ENCODE measurements at regions not wholly inside any gene's neighbourhood (a gene's known extent, or its start where the extent isn't known, plus 50 kb on each side); places are given as distances from the start of the nearest gene placed in this dataset.

DNA sequence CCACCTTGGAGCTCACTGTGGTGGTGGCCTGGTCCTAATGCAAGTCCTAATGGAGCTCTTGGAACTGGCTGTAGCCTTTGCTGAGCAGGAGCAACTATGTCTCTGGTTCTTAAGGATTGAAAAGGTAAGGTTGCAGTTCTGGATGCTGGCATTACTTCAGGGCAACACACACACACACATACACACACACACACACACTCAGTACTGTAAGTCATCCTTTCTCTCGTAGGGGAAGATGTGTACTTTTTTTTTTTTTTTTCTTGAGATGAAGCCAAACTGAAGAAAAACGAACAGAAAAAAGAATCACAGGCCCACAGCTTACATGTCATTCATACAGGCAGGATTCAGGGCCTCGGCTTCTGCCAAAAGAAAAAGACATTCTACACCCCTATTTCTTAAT, 81.1 kb upstream of the RPS23 start:
- H3K4me1 ChIP-seq = no peaks in the 10 kb centered on the region
- H3K27me3 ChIP-seq = 0 out of 2 replicates have a peak, but pooled peaks cover 4% of the 10 kb centered on the region
- H3K4me3 ChIP-seq = no peak overlapping the region
- H3K27ac ChIP-seq = no peak overlapping the region
- no peaks in the 10 kb centered on the region for H3K9me3 ChIP-seq (replicated peaks)
- H3K36me3 ChIP-seq = no peaks in the 10 kb centered on the region
- DNase-seq = no peak

DNA sequence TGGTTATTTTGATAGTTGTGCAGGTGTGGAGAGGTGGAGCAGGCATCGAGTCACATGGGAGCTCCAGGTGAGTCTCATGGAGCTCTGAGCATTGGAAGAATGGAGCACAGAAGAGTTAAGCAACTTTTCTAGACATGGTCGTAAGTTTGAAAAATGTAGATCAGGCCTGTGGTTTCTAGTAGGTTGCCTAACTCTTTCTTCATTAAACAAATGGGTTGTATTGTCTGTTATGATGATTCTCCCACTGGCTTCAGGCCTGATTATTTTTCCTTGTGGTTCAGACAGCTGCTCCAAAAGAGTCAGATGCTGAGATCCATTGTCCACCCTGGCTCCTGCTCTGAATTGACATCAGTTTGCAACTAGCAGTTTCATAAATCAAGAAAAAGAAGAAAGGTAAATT, 80.3 kb upstream of the RPS23 start:
- peak in 1 of 2 experiments; percentile 24 for DNase-seq
- Histone ChIP-seq H3K27me3 (0 out of 2 replicates have a peak, but pooled peaks cover 4% of the 10 kb centered on the region), H3K9me3 (replicated peaks) (no peaks in the 10 kb centered on the region), H3K36me3 (no peaks in the 10 kb centered on the region), H3K4me1 (no peaks in the 10 kb centered on the region), H3K27ac (no peak overlapping the region), H3K4me3 (no peak overlapping the region)

DNA sequence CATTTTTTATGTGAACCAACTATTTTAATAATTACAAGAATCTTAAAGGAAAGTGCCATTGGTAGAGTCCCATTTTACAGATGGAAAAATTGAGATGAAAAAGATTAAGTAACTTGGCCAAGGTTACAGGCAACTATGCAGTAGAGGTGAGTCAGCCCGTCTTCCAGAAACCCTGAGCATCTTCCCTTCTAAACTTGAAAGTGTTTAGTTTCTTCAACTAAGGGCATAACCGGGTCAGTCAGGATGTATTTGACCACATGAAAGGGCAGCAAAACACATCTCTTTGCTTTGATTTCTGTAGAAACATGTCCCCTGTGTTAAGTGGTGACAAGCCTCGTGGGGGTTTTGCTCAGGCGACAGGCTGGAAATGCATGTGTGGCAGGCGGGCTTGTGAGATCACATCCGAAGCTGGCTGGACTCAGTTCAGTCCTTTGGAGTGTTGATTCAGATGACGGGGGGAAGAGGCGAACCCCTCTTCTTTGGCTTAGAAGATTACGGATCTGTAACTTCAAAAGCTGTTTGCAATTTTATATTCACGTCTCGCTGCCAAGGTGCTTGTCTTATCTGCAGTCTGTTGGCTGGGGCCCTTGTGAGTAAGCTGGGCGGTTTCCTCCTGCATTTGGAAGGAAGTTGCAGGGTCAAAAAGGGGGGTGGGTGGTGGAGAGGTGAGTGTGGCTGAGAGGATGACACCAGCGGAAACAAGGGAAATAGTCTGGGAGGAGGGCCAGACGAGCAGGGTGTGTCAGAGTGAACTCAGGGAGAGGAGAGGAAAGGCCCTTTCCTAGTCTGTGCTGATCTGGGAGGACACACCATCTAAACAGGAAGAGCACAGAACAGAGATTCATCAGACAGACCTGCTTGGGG, 78.9 kb upstream of the RPS23 start:
- H3K27ac ChIP-seq = no peak overlapping the region
- no peak for DNase-seq
- no peaks in the 10 kb centered on the region for H3K9me3 ChIP-seq (replicated peaks)

DNA sequence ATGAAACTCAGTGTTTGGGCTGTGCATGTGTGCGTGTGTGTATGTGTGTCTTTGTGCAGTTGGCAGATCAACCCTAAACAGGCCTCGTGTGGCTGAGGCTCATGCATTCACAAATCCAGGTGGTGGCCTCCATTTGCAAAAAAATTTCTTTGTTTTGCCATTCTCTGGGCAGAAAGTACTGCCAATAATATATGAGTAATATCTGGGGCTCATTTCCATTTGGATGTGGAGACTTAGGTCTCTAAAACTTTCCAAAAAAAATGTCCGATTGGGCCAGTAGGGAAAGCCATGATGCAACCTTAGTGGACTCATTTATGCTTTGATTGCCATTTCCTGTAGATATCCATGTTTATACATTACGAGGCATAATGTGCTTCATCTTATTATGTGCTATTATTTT, 77.9 kb upstream of the RPS23 start:
- Histone ChIP-seq H3K9me3 (replicated peaks) (no peaks in the 10 kb centered on the region), H3K4me1 (no peaks in the 10 kb centered on the region), H3K27ac (no peak overlapping the region), H3K27me3 (0 out of 2 replicates have a peak, but pooled peaks cover 4% of the 10 kb centered on the region), H3K4me3 (no peak overlapping the region), H3K36me3 (no peaks in the 10 kb centered on the region)
- no peak for DNase-seq

More for the DNA sequence above, 78.9 kb upstream of the RPS23 start:
- H3K36me3 ChIP-seq = no peaks in the 10 kb centered on the region
- H3K27me3 ChIP-seq = 0 out of 2 replicates have a peak, but pooled peaks cover 4% of the 10 kb centered on the region
- H3K4me1 ChIP-seq = no peaks in the 10 kb centered on the region
- no peak overlapping the region for H3K4me3 ChIP-seq

DNA sequence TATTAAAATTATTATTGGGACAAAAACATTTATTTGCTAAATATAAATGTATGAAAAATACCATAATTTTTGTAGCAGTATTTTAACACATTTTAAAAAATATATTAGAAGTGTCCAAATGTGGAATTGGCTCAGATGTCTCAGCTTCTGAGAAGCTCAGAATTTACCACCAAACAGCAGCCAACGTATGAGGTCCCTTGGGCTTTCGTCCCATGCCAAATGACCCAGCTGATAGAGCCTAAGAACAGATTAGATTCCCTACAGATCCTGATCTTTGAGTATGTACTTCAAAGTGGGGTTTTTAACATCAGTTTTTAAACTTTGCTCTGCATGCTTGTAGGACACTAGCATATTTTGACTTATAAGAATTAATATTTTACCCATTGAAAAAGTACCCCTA, 77.3 kb upstream of the RPS23 start:
- Histone ChIP-seq H3K27ac (no peak overlapping the region), H3K4me3 (no peak overlapping the region), H3K9me3 (replicated peaks) (no peaks in the 10 kb centered on the region), H3K4me1 (no peaks in the 10 kb centered on the region), H3K27me3 (0 out of 2 replicates have a peak, but pooled peaks cover 4% of the 10 kb centered on the region), H3K36me3 (no peaks in the 10 kb centered on the region)
- DNase-seq = no peak

DNA sequence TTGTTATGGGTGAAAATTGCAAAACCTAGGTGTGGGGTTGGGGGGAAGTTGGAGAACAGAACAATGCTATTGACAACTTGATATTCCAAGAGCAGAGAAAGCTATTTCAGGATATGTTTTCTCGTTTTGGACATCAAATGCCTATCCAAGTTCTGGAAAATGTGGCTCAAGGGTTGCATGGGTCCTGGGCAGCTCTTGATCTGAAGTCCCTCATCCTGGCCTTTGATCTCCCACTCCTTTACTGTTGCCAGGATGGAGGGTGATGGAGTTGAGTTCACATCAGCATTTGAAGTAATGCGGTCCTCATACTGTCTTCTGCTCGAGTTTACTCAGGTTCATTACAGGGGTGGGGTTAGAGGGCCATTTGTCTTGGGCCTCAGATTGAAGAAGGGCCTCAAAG, 76.9 kb upstream of the RPS23 start:
- no peaks in the 10 kb centered on the region for H3K9me3 ChIP-seq (replicated peaks)
- H3K4me1 ChIP-seq = no peaks in the 10 kb centered on the region
- DNase-seq = no peak
- 0 out of 2 replicates have a peak, but pooled peaks cover 4% of the 10 kb centered on the region for H3K27me3 ChIP-seq
- H3K27ac ChIP-seq = no peak overlapping the region
- no peak overlapping the region for H3K4me3 ChIP-seq
- no peaks in the 10 kb centered on the region for H3K36me3 ChIP-seq

DNA sequence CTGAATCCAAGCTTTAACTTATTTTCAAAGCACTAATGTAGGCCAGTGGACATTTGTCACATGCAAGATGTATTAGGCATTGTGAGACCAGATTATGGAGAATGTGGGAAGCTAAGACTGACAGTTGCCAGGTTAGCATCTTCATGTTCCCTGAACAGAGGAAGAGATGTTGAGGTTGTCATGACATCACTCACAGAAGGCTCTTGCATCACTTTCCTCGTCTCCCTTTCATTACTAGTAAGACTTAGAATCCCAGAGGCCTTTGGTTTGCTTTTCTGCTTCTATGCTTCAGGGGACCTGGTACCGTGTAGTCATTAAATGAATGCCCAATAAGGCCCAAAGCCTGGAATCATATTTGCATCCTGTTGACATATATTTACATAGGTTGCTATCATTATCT, 76.4 kb upstream of the RPS23 start:
- Histone ChIP-seq H3K36me3 (no peaks in the 10 kb centered on the region), H3K27ac (no peak overlapping the region), H3K4me1 (no peaks in the 10 kb centered on the region), H3K9me3 (replicated peaks) (no peaks in the 10 kb centered on the region), H3K27me3 (0 out of 2 replicates have a peak, but pooled peaks cover 4% of the 10 kb centered on the region), H3K4me3 (no peak overlapping the region)
- no peak for DNase-seq

DNA sequence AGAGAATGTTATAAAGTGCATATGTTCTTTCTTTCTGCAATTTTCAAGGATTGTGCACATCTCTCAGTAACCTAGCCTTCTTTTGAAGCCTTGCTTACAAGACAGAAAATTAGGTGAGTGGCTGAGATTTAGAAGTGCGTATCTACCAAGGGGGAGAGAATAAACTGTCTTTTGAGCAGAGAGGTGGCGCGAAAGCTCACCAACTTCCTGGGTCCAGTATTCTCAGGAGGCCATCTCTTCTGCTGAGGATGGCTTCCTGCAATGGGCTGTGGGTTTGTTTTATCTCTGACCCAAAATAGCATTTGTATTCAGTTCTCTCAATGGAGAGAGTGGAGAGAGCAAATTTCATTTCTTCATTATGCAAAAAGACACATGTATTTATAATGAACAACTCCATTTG, 75.4 kb upstream of the RPS23 start:
- DNase-seq = no peak
- no peak overlapping the region for H3K27ac ChIP-seq
- no peak overlapping the region for H3K4me3 ChIP-seq
- 0 out of 2 replicates have a peak, but pooled peaks cover 4% of the 10 kb centered on the region for H3K27me3 ChIP-seq
- H3K4me1 ChIP-seq = peaks cover 7% of the 10 kb centered on the region
- no peaks in the 10 kb centered on the region for H3K36me3 ChIP-seq
- H3K9me3 ChIP-seq (replicated peaks) = no peaks in the 10 kb centered on the region

DNA sequence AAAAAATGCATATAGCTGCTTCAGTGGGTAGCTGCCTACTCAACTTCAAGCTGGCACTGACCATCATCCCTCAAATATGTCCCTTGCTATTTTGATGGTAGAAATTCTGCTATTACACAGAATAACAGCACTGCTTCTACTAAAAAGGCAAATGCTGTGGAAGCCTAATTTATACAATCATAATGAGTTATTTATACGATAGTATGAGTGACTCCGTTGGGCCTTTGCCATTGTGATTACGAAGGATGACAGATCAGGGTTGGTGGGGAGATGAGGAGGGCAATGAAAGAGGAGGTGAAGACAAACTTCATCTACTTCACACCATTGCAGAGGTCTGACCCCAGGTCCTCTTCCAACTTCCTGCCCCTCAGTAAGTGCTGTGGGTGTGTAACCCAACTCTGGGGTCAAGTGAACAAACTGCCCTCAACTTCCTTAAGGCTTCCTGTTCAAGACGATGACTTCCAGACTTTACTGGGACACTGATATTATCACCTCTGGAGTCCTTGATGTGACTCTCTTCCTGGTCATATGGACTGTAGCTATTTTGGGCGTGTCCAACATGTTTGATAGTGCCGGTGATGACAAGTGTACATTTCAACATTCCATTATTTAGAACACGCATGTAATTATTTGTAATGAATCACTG, 74.1 kb upstream of the RPS23 start:
- H3K27me3 ChIP-seq = 0 out of 2 replicates have a peak, but pooled peaks cover 4% of the 10 kb centered on the region
- H3K4me3 ChIP-seq = no peak overlapping the region
- no peaks in the 10 kb centered on the region for H3K9me3 ChIP-seq (replicated peaks)
- DNase-seq = no peak
- H3K36me3 ChIP-seq = no peaks in the 10 kb centered on the region
- peaks cover 16% of the 10 kb centered on the region for H3K4me1 ChIP-seq
- H3K27ac ChIP-seq = no peak overlapping the region

DNA sequence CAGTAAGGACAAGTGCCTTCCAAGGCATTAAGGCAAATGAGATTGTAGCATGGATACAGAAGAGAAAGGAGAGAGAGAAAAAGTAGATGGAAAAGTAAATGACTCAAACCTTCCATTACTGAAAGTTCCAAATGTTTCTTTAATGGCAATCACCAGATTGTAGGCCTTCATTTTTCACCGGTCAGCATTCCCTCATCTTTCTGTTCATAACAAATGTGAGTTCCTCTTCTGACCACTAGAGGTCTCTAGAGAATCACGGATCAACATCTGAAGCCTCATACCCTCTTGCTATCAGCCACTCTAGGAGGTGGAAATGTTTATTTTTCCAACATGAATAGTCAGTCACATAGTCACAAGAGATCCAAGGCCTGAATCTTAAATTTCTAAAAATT, 73.6 kb upstream of the RPS23 start:
- Histone ChIP-seq H3K4me3 (no peak overlapping the region), H3K27ac (no peak overlapping the region)
- DNase-seq = peak in 1 of 2 experiments; percentile 84

DNA sequence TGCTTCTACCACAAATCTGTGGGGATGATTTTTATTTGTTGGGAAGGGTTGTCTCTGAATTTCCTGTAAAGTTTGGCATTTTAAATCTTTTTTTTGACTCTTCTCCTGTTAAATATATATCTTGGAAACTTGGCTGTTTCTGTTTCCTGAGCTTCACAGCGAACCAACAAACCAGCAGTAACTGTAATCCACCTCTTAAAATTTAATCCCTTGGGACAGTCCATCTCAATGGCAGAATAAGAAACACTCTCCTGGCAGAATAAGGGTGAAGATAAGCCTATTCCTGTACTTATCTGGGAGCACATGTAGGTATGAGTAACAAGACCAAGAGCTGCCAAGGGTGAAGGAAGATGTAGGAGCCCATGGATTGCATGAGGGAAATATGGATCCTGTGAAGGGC, 73.1 kb upstream of the RPS23 start:
- Histone ChIP-seq H3K4me1 (peaks cover 22% of the 10 kb centered on the region), H3K27ac (no peak overlapping the region), H3K9me3 (replicated peaks) (no peaks in the 10 kb centered on the region), H3K36me3 (no peaks in the 10 kb centered on the region), H3K4me3 (no peak overlapping the region), H3K27me3 (0 out of 2 replicates have a peak, but pooled peaks cover 3% of the 10 kb centered on the region)
- DNase-seq = no peak

More for the DNA sequence above, 73.6 kb upstream of the RPS23 start:
- Histone ChIP-seq H3K9me3 (replicated peaks) (no peaks in the 10 kb centered on the region), H3K36me3 (no peaks in the 10 kb centered on the region), H3K4me1 (peaks cover 20% of the 10 kb centered on the region), H3K27me3 (0 out of 2 replicates have a peak, but pooled peaks cover 4% of the 10 kb centered on the region)

DNA sequence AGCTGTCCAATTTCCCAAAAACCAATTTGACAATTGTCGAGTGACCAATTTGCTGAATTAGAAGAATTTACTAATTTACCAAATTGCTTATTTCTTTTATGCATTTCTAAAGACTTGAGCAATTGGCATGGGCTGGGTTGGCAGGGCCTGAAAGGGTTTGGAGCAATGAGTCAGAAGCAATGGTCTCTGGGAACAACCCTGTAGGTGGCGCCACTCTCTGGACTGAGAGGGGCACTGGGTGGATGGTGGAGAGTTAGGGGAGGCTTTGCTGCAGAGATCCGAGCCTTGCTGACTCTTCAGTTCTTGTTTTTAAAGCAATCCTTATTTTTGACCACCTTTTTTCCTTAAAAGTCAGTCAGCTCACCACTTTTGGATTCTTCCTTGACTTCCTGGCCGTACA, 71.5 kb upstream of the RPS23 start:
- Histone ChIP-seq H3K4me1 (peaks cover 24% of the 10 kb centered on the region), H3K4me3 (no peak overlapping the region), H3K9me3 (replicated peaks) (no peaks in the 10 kb centered on the region), H3K27me3 (no peaks in the 10 kb centered on the region), H3K36me3 (no peaks in the 10 kb centered on the region), H3K27ac (no peak overlapping the region)
- peak; percentile 52 to 70 for DNase-seq

DNA sequence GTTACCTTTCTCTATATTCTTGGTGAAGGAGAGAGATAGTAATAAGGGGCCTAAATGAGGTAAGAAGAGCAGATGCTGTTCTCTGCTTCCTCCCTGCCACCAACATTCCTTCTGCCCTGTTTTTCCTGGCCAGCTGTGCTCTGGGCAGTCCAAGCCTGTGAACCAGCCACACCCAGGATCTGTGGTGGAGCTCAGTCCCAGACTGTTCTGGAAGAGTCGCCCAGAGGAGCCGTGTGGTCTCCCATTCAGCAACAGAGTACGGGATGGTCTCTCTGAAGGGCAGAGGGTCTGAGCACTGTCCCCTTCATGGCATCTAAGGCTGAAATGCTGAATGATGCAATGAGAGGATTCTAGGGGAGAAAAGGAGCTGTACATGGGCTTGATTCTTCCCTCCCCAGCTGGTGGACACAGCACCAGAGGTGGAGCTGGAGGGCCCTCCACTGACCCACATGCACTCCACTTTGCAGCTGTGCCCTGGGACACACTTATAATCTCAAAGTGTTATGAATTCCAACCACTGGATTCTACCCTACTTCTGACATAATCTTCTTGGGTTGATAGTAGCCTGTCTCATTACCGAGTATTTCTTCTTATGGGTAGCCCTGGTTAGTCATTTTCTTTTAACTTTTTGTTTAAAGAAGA, 70.8 kb upstream of the RPS23 start:
- no peaks in the 10 kb centered on the region for H3K9me3 ChIP-seq (replicated peaks)
- 0 out of 2 replicates have a peak overlapping the region, but pooled peaks have one; percentile 6 for H3K27ac ChIP-seq
- peak; percentile 40 to 46 for DNase-seq
- H3K4me1 ChIP-seq = peaks cover 24% of the 10 kb centered on the region
- no peaks in the 10 kb centered on the region for H3K36me3 ChIP-seq
- no peaks in the 10 kb centered on the region for H3K27me3 ChIP-seq
- H3K4me3 ChIP-seq = no peak overlapping the region

DNA sequence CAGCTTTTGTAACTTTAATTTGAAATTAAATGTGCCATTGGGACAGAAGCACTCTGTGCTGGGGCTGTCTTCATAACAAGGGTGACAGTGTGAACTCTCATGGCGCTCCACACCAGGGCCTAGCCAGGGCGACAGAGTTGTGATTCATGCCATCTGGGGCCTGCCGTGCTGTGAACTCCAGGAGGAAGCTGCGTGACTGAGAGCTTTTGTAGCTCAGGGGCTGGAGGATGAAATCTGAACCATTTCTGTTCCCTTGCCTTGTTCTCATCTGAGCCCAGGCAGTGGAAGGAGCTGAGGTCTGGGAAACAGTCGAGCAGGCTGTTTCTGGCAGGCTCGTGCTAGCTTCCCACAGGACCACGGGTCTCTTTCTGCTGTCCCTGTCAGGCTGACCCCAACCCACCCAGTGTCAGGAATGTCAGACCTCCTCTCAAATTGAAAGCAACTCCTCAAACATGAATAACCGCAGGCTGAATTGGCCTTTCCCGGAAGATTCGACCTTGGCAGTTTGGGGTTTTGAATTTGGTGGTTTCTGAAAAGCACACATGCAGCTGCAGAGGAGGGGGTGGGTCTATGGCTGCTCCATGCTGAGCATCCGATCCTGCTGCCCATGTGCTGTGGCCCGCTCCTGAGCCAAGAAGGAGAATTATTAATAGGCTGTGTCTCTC, 69.2 kb upstream of the RPS23 start:
- Histone ChIP-seq H3K27ac (peak overlapping the region; percentile 57), H3K9me3 (replicated peaks) (no peaks in the 10 kb centered on the region), H3K27me3 (no peaks in the 10 kb centered on the region), H3K36me3 (no peaks in the 10 kb centered on the region), H3K4me3 (peak overlapping the region; percentile 23; the same call in 1 of the 2 replicates), H3K4me1 (peaks cover 24% of the 10 kb centered on the region)
- peak; percentile 67 to 83 for DNase-seq

Measured in SJCRH30 (cell line).